CD4-positive, alpha-beta T cell (primary cell): ENCODE measurements at regions not wholly inside any gene's neighbourhood (a gene's known extent, or its start where the extent isn't known, plus 50 kb on each side); places are given as distances from the start of the nearest gene placed in this dataset.

ENCODE experiments used
- ATAC-seq: fragments of 200-7000 bp; cut with Tn5 transposase; one replicate; pipeline ENCODE4 v1.10.0; 2022; ENCODE audit warnings: mild to moderate bottlenecking; ENCODE audit not compliant: poor library complexity
- CTCF ChIA-PET: fragments of 350-600 bp; sonication (Branson Sonifier 250); formaldehyde crosslinking; loops from one replicate; lab custom pipeline; 2021; ENCODE audit warnings: antibody characterized with exemption, inconsistent platforms; lab: Charles Lee
- POLR2A ChIA-PET: fragments of 350-600 bp; sonication (Branson Sonifier 250); formaldehyde crosslinking; loops from one replicate; lab custom pipeline; 2021; ENCODE audit warnings: antibody characterized with exemption, inconsistent platforms; lab: Charles Lee
- DNase-seq, 14 experiments: peaks; one replicate each; pipeline ENCODE4 v3.0.0-alpha.2; 2013 to 2020; ENCODE audit warnings: mixed read lengths in 2 of 14
- H3K27ac ChIP-seq, 2 donors: one replicate each; pipeline versions ENCODE4 v1.5.1 to v1.7.0; 2013; ENCODE audit warnings: low read length in 2 of 2, low read depth in 1 of 2, mild to moderate bottlenecking in 1 of 2
- H3K27me3 ChIP-seq, 2 experiments: 1 replicate in 1 of 2; 2 replicates in 1 of 2; pipeline versions ENCODE4 v1.6.1 to v1.7.0; 2013; ENCODE audit warnings: low read length in 2 of 2, control low read depth in 1 of 2, mild to moderate bottlenecking in 1 of 2, moderate library complexity in 1 of 2; ENCODE audit not compliant: insufficient read depth in 2 of 2, control insufficient read depth in 1 of 2
- H3K36me3 ChIP-seq: one replicate; pipeline ENCODE4 v1.6.1; 2013; ENCODE audit warnings: low read length, control low read depth; ENCODE audit not compliant: insufficient read depth
- H3K4me1 ChIP-seq: one replicate; pipeline ENCODE4 v1.6.1; 2013; ENCODE audit warnings: low read length, control low read depth; ENCODE audit not compliant: insufficient read depth
- H3K4me3 ChIP-seq: one replicate; pipeline ENCODE4 v1.5.1; 2013; ENCODE audit warnings: mild to moderate bottlenecking, low read length, moderate library complexity
- H3K9me3 ChIP-seq, 2 experiments: 1 replicate in 1 of 2; 2 replicates in 1 of 2; pipeline versions ENCODE4 v1.6.1 to v1.7.0; 2013; ENCODE audit warnings: low read length in 2 of 2, mild to moderate bottlenecking in 2 of 2, control low read depth in 1 of 2, moderate library complexity in 1 of 2; ENCODE audit not compliant: control insufficient read depth in 1 of 2, insufficient read depth in 1 of 2
- H3K27ac Mint-ChIP-seq: one replicate; pipeline ENCODE4 v1.8.0; 2020; ENCODE audit warnings: mixed read lengths
- H3K27me3 Mint-ChIP-seq: one replicate; pipeline ENCODE4 v1.8.0; 2021; ENCODE audit warnings: mixed read lengths
- H3K36me3 Mint-ChIP-seq: one replicate; pipeline ENCODE4 v1.8.0; 2021; ENCODE audit warnings: low read depth, mixed read lengths
- H3K4me1 Mint-ChIP-seq: one replicate; pipeline ENCODE4 v1.8.0; 2021; ENCODE audit warnings: low read depth, mixed read lengths
- H3K4me3 Mint-ChIP-seq: one replicate; pipeline ENCODE4 v1.8.0; 2020; ENCODE audit warnings: mild to moderate bottlenecking, mixed read lengths
- H3K9me3 Mint-ChIP-seq: one replicate; pipeline ENCODE4 v1.8.0; 2020; ENCODE audit warnings: mixed read lengths
- CTCF ChIP-seq: fragments of 200-600 bp; IDR thresholded peaks from one replicate; pipeline ENCODE4 v1.8.0; 2022; ENCODE audit warnings: antibody characterized with exemption, mild to moderate bottlenecking
- intact Hi-C, 2 experiments: fragments of 100-400 bp; cut with DNase I in 1 of 2; cut with micrococcal nuclease in 1 of 2; formaldehyde crosslinking; loops; one replicate each; pipeline versions ENCODE4 v1.15.1 to v1.9.0; 2023 to 2025; cut with DNase I, micrococcal nuclease

- TF ChIP-seq CTCF, result no peak
- ChIA-PET POLR2A (no interaction called here), CTCF (interaction anchor here (0.6 kb wide), 2 partner anchors 115 to 530 kb away, joined by 3 to 4 read pairs; no protein-coding TSS in a partner anchor)
- no peak overlapping the region for H3K27ac Mint-ChIP-seq
- Histone ChIP-seq H3K4me3 (no peak overlapping the region), H3K4me1 (no peaks in the 10 kb centered on the region), H3K27ac (no peak overlapping the region), H3K27me3 (no peaks in the 10 kb centered on the region), H3K36me3 (no peaks in the 10 kb centered on the region), H3K9me3 (no peaks in the 10 kb centered on the region)
- no peak for DNase-seq
- H3K9me3 Mint-ChIP-seq, result no peaks in the 10 kb centered on the region
- no peak overlapping the region for H3K4me3 Mint-ChIP-seq
- ATAC-seq, result no peak
- H3K36me3 Mint-ChIP-seq, result no peaks in the 10 kb centered on the region
- intact Hi-C loops, result no loop called here
- no peaks in the 10 kb centered on the region for H3K4me1 Mint-ChIP-seq
- no peaks in the 10 kb centered on the region for H3K27me3 Mint-ChIP-seq
Measured at GRCh38 chr5:86837610-86838009, 219.9 kb downstream of the COX7C start.

- H3K9me3 ChIP-seq, result no peaks in the 10 kb centered on the region
- Mint-ChIP-seq H3K27me3 (no peaks in the 10 kb centered on the region), H3K4me1 (no peaks in the 10 kb centered on the region), H3K4me3 (no peak overlapping the region), H3K27ac (no peak overlapping the region), H3K9me3 (no peaks in the 10 kb centered on the region), H3K36me3 (no peaks in the 10 kb centered on the region)
- ChIA-PET CTCF (no interaction called here), POLR2A (no interaction called here)
- no peak overlapping the region for H3K4me3 ChIP-seq
- no peak overlapping the region for H3K27ac ChIP-seq
- TF ChIP-seq CTCF, result no peak
- no peaks in the 10 kb centered on the region for H3K4me1 ChIP-seq
- H3K27me3 ChIP-seq, result no peaks in the 10 kb centered on the region
- intact Hi-C loops, result no loop called here
- ATAC-seq, result no peak
- DNase-seq, result no peak
- no peaks in the 10 kb centered on the region for H3K36me3 ChIP-seq
Measured at GRCh38 chr5:86838083-86838482, 220.3 kb downstream of the COX7C start.

GRCh38 chr5:86841000-86841644, 223.4 kb downstream of the COX7C start:
- Mint-ChIP-seq H3K27me3 (no peaks in the 10 kb centered on the region), H3K4me1 (no peaks in the 10 kb centered on the region), H3K9me3 (peaks cover 2% of the 10 kb centered on the region), H3K36me3 (no peaks in the 10 kb centered on the region), H3K27ac (no peak overlapping the region), H3K4me3 (no peak overlapping the region)
- H3K4me3 ChIP-seq, result no peak overlapping the region
- no peaks in the 10 kb centered on the region for H3K4me1 ChIP-seq
- no peaks in the 10 kb centered on the region for H3K27me3 ChIP-seq
- DNase-seq (no peak), ATAC-seq (no peak)
- no peaks in the 10 kb centered on the region for H3K36me3 ChIP-seq
- intact Hi-C loops, result no loop called here
- ChIA-PET CTCF (no interaction called here), POLR2A (no interaction called here)
- no peaks in the 10 kb centered on the region for H3K9me3 ChIP-seq
- no peak for TF ChIP-seq CTCF
- no peak overlapping the region for H3K27ac ChIP-seq
